Activated CD8-positive, alpha-beta memory T cell treated with anti-CD3 and anti-CD28 coated beads for 24 hours (primary cell): ENCODE measurements at regions not wholly inside any gene's neighbourhood (a gene's known extent, or its start where the extent isn't known, plus 50 kb on each side); places are given as distances from the start of the nearest gene placed in this dataset.
A peak's percentile ranks its signal among the peaks of the same experiment; 100 is the strongest.
"Not testable (repeated sequence)": the region's sequence is repeated elsewhere in the genome, so short reads cannot be mapped to it uniquely, and the experiment has no call there.

ENCODE experiments used
- DNase-seq: peaks from one replicate; pipeline ENCODE4 v3.0.0-alpha.2; 2020

GRCh38 chr16:79403534-79403933 lies 197.0 kb downstream of the MAF start:
- no peak for DNase-seq

- DNase-seq, result no peak
Observed at GRCh38 chr16:79402920-79403319, 197.6 kb downstream of the MAF start.

GRCh38 chr16:79402356-79402755 lies 198.2 kb downstream of the MAF start:
- no peak for DNase-seq

GRCh38 chr16:79401782-79402181 lies 198.8 kb downstream of the MAF start:
- no peak for DNase-seq

- DNase-seq, result no peak
Observed at GRCh38 chr16:79401157-79401556, 199.4 kb downstream of the MAF start.

- DNase-seq, result no peak
Observed at GRCh38 chr16:79400462-79401149, 199.9 kb downstream of the MAF start.

- no peak for DNase-seq
Observed at GRCh38 chr16:79395591-79395990, 204.9 kb downstream of the MAF start.

DNA sequence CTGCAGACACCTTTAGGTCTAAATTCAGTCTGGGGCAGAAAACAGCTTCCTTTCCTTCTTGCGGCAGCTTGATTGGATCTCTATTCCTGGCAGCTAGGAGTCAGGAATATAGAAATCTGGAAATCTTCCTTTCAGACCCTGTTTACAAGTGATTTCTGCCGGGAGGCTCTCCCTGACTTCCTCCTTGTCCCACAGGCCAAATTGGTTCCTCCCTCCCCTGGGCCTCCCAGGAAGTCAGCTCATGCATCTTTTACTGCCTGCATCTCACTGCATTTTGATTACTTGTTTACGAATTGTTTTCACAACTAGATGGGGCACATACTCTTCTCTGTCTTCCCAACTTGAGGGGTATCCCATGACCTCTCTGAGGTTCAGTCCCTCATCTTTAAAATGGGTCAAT lies 206.3 kb downstream of the MAF start:
- no peak for DNase-seq

GRCh38 chr16:79393564-79393963 lies 207.0 kb downstream of the MAF start:
- DNase-seq, result no peak

- no peak for DNase-seq
Observed at GRCh38 chr16:79393127-79393526, 207.4 kb downstream of the MAF start.

GRCh38 chr16:79392081-79392480 lies 208.5 kb downstream of the MAF start:
- no peak for DNase-seq

- no peak for DNase-seq
Observed at GRCh38 chr16:79391395-79391794, 209.1 kb downstream of the MAF start.

DNA sequence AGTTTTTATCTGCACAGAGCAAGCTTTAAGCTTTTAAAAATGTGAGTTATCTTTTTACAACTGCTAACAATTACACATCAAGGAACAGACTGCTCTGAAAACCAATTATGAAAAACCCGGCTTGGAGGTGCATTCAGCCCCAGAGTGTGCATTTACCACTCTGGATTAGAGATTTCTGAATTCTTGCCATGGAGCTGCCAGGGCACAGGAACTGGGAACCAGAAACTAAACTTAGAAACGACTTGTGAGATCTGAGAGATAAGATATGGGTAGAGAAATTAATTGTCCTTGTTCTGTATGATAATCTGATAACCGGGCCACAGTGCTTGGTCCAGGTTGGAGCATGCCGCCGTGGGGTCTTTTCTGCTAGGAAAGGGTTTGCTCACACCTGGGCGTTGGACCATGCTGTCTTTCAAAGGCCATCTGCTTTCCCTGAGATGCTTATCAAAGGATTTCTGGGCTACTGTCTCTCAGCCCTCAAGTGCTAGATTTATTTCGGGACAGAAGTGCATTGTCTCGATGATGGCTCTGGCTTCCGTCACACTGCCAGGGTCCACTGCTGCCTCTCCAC lies 210.0 kb downstream of the MAF start:
- DNase-seq, result no peak

- DNase-seq, result no peak
Observed at GRCh38 chr16:79388396-79388795, 212.1 kb downstream of the MAF start.

DNA sequence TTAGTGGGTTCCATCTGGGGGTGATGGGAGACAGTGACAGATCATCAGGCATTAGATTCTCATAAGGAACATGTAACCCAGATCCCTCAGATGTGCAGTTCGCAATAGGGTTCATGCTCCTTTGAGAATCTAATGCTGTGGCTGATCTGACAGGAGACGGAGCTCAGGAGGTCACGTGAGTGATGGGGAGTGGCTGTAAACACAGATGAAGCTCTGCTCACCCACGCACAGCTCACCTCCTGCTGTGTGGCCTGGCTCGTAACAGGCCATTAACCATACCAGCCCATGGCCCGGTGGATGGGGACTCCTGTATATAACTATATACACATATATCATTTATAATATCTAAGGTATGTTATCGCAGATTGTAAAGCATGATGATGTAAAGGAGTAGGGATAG lies 214.2 kb downstream of the MAF start:
- no peak for DNase-seq

- DNase-seq, result no peak
Observed at GRCh38 chr16:79381603-79382042, 218.9 kb downstream of the MAF start.

GRCh38 chr16:79380995-79381602 lies 219.4 kb downstream of the MAF start:
- DNase-seq, result no peak

- no peak for DNase-seq
Observed at GRCh38 chr16:79379095-79379494, 221.4 kb downstream of the MAF start.

DNA sequence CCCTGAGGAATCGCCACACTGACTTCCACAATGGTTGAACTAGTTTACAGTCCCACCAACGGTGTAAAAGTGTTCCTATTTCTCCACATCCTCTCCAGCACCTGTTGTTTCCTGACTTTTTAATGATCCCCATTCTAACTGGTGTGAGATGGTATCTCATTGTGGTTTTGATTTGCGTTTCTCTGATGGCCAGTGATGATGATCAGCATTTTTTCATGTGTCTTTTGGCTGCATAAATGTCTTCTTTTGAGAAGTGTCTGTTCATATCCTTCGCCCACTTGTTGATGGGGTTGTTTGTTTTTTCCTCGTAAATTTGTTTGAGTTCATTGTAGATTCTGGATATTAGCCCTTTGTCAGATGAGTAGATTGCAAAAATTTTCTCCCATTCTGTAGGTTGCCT lies 223.5 kb downstream of the MAF start:
- DNase-seq, result not testable (repeated sequence)

DNA sequence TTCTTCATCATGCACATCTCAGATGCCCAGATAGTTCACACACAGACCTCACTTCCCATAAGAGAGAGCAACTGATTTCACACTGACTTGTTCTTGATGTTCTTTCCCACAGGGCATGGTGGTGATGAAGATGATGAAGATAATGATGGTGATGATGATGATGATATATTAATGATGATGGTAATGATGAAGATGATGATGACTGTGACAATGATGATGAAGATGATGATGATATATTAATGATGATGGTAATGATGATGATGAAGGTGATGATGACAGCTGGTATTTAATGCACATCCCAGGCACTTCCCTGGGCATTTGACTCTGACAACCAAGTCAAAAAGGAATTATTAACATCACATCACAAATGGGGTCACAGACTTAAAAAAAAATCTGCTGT lies 225.2 kb downstream of the MAF start:
- DNase-seq, result no peak

DNA sequence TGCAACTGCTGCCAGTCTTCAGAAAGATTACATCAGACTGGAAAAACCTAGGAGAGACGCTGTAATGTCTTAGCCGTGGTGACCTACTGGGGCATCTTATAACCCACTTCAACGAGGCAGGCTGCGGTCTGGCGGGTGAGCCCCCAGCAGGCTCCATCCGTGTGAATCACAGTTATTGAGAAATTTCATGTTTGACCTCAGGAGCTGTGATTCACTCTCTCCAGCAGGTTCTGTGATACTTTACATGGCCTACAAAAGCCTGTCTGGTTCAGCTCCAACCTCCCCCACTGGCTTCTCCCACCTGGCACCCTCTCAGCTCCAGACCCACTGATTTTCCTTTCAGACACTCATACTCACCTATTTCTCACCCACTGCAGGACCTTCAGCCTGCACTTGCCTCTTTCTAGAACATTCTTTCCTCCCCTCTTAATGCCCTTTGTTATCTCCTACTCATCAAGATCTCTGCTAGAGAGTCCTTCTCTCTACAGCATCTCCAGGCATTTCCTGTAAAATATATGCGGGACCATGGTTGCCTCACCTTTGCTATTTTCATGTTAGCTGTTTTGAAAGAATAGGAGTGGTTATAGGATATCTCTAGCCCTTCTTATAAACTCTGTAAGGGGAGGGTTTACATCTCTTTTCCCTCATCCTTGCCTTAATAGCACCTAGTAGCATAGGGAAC lies 227.9 kb downstream of the MAF start:
- DNase-seq, result peak; percentile 60

- no peak for DNase-seq
Observed at GRCh38 chr16:79370736-79371135, 229.8 kb downstream of the MAF start.

GRCh38 chr16:79369796-79370195 lies 230.7 kb downstream of the MAF start:
- no peak for DNase-seq

DNA sequence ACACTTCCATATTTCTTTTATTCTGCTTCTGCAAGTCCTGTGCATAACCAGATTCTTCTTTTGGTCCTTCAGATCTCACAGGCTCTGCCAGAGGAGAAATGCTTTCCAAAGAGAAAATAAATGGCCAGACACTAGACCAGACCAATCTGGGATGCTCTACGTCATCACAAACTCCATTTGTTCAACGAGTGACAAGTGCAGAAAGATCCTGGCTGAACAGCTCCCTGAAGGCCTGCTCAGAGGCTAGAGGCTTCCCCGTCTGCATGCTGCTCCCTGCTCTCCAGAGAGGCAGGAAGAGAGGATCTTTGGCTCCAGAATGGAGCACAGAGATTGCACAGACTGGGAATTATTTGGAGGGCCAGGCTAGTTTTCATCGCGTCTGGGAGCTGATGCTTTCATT lies 232.7 kb downstream of the MAF start:
- DNase-seq, result no peak
